ENCODE measurements at regions not wholly inside any gene's neighbourhood (a gene's known extent, or its start where the extent isn't known, plus 50 kb on each side); places are given as distances from the start of the nearest gene placed in this dataset.
"Not testable (repeated sequence)": the region's sequence is repeated elsewhere in the genome, so short reads cannot be mapped to it uniquely, and the experiment has no call there.

GRCh38 chr6:71007298-71007697 is 50.4 kb upstream of the B3GAT2 start:
- not testable (repeated sequence) for DNase-seq

DNA sequence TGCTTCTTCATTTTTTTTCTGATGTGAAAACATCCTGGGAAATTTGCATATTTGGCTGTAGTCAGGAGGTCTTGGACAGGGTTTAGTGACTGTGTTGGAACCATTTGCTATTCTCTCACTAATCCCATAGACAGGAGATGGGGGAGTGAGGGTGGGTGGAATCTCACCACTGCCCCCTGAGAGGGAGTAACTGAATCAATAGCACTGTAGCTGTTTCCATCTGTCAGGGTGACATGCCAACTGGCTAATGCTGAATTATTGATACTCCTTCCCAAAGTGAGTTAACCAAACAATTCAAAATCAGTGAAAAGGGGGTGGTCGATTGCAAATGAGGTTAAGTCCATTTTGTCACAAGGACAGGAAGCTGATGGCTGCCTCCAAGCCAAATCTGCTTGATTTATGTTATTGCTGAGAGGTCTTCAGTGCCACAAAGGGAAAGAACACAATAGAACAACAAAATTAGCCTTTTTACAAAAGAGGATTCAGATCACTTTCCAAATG is 55.1 kb upstream of the B3GAT2 start:
- no peak for DNase-seq

DNA sequence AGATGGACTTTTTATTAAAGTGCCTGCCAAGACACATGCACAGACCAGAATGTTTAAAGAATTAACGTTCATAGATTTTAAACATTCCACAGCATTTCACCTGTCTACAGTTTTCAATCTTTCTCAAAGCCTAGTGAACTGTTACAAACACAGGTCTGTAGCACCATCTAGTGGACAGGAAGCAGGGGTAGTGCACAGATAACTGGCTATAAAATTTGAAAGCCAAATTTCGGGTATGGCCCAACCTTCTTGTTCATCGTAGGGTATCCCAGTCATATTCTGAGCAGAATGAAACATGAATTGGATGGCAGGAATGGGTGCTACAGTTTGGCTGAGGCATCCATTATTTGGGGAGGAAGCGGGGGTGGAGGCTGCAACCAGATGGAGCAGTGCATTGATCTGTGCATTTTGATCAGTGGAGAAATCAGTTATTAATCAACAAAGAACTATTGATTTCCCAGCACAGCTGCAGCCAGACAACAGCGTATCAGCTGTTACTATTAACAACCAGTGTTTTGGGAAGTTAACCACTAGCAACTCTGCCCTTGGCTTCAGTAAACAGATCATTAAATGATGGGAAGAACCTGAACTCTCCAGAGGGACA is 56.1 kb upstream of the B3GAT2 start:
- DNase-seq = peak in 1 of 2 donors; percentile 36

GRCh38 chr6:71015392-71015791 is 58.5 kb upstream of the B3GAT2 start:
- no peak for DNase-seq

GRCh38 chr6:71028236-71028876 is 71.5 kb upstream of the B3GAT2 start:
- no peak for DNase-seq

- DNase-seq = no peak
Measured at GRCh38 chr6:71028877-71029252, 72.0 kb upstream of the B3GAT2 start.

GRCh38 chr6:71029555-71029954 is 72.7 kb upstream of the B3GAT2 start:
- DNase-seq = no peak

DNA sequence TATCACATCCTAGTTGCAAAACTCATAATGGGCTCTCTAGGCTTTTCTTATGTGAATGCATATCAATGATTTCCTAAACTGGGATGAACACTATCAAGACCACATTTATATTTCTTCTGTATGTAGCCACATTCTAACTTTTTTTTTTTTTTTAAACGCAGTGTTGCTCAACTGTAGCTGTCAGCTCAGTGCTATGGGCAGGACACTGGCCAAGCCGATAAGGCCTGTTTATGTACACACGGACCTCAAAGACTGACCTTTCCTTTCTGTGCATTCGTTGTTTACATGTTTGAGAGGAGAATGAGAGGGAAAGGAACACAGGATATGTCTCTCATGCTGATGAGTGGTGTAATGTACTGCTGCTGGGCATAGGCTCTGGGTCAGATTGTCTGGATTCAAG is 75.1 kb upstream of the B3GAT2 start:
- no peak for DNase-seq

GRCh38 chr6:71033171-71033570 is 76.3 kb upstream of the B3GAT2 start:
- DNase-seq = no peak

DNA sequence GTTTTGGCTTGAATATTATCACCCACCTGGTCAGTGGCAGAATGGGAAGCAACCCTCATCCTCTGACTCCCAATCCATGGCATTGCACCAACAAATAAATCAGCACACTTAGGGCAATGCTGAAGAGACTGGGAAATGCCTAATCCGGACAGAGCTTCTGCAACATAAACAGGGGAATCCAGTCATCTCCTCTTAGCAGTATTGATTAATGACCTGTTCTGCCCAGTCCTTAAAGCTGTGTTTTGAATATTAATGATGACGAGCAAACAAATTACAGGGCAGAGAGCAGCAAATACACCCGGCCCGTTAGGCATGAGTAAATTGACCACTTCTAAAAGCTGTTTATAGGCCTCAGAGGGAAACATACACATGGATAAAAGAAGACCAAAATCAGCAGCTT is 77.0 kb upstream of the B3GAT2 start:
- DNase-seq = no peak

GRCh38 chr6:71034563-71035345 is 77.9 kb upstream of the B3GAT2 start:
- DNase-seq = no peak

DNA sequence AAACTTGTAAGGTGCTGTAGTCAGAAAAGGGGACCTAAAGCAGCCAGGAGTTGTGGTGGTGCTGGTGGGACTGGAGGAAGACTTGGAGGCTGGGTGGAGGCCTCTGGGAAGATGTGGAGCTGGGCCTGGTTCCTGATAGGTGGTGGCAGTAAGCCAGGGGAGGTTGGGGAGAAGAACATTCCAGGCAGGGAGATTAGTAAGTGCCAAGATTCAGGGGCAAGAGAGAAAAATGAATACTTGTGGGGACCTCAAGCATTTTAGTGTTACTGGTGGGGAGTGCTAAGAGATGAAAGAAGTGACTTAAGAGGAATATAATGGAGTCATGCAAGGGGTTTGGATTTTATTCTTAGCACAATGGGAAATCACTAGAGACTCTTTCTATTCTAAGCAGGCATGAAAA is 79.0 kb upstream of the B3GAT2 start:
- no peak for DNase-seq

GRCh38 chr6:71038711-71039344 is 82.0 kb upstream of the B3GAT2 start:
- no peak for DNase-seq

DNA sequence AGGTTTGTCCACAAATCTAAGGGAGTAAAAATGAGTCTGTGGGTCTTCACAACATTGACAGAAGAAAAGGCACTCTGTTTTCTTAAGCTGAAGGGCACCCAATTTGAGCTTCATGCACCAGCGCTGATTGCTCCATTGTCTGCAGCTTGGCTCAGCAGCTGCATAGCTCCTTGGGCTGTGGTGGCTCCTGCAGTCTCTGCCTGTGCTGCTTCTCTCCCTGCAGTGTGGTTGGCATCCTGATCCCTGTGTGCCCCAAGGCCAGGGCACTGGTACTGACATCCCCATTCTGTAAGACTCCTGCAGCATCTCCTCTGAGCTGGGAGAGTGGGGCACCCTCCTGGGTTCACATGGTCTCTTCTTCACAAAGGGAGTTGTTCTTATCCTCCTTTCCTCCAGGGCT is 83.2 kb upstream of the B3GAT2 start:
- DNase-seq = no peak

DNA sequence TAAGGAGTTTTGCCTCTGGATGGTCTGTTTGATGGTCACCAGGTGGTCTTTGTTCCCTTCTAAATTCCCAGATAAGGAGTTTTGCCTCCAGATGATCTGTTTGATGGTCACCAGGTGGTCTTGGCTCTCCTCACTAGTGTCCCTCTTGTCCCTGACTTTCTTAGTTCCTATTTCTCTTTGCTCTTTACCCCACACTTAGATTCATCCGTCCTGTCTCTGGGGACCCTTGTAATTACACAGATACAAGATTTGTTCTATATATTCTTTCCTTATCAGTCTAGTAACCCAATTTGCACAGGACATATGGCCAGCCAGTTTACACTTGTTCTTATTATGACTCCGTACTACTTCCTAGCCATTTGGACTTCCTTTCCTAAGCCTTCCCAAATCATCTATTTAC is 84.0 kb upstream of the B3GAT2 start:
- no peak for DNase-seq

DNA sequence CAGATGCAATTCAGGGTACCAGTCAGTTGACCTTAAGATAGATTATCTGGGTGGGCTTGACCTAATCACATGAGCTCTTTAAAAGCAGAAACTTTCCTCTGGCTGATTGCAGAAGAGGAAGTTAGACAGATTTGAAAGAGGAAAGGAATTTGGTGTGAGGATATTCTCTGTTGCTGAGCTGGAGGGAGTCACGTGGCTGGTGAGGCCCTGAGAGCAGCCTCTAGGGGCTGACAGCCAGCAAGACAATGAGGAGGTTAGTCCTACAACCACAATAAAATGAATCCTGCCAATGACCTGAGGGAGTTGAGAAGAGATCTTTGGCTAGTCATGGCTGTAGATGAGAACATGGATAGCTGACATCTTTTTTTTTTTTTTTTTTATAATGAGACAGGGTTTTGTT is 87.0 kb upstream of the B3GAT2 start:
- no peak for DNase-seq

DNA sequence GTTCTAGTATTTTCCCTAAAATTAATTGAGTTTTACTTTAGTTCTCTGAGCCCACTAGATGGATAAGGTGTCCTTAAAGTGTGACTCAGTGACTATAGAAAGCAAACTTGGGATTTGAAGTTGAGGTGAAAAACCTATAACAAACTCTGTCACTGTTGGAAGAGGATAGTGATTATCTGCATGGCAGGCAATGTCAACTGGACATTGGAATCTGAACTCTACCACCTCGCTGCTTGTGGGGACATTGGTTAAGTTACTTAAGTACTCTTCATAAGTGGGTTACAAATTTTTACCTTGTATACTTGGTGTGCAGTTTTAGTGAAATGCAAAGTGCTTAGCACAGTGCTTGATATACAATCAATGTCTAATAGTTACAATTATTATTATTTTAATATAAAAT is 87.9 kb upstream of the B3GAT2 start:
- DNase-seq = no peak

- no peak for DNase-seq
Measured at GRCh38 chr6:71045296-71045695, 88.4 kb upstream of the B3GAT2 start.

GRCh38 chr6:71047417-71047816 is 90.6 kb upstream of the B3GAT2 start:
- no peak for DNase-seq

- DNase-seq = no peak
Measured at GRCh38 chr6:71048320-71049164, 91.7 kb upstream of the B3GAT2 start.

GRCh38 chr6:71049198-71049770 is 92.4 kb upstream of the B3GAT2 start:
- no peak for DNase-seq

DNA sequence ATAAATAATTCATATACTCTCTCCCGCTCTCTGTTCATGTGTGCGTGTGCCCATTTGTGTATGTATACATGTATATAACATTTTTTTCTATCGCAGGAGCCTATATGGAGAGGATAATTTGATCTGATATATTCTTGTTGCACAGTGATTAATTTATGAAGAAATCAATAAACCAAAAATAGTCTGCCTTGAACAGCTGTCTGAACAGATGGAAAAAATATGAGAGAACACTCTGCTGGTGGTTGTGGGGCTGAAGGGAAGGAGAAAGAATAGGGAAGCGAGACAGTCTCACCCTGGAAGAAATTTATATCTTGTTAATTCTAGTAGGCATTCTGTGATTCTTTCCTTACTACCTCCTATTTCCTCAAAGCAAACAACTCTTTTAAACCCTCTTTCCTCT is 96.6 kb upstream of the B3GAT2 start:
- DNase-seq = no peak

Measured in CD4-positive, alpha-beta T cell treated with Interleukin-1 beta for 1 hour (primary cell).